Omental fat pad (tissue), 3 donors: ENCODE measurements at regions not wholly inside any gene's neighbourhood (a gene's known extent, or its start where the extent isn't known, plus 50 kb on each side); places are given as distances from the start of the nearest gene placed in this dataset.

ENCODE experiments used
- ATAC-seq: fragments of 150-250 bp; one replicate; pipeline ENCODE4 v1.9.1; 2016; ENCODE audit warnings: mild to moderate bottlenecking, moderate library complexity; ENCODE audit not compliant: low FRiP score
- DNase-seq: peaks from one replicate; pipeline ENCODE4 v3.0.0-alpha.2; 2019; ENCODE audit warnings: low spot score
- CTCF ChIP-seq, 3 donors: fragments of 450-650 bp; IDR thresholded peaks; one replicate each; pipeline ENCODE4 v1.5.1; 2016 to 2017; ENCODE audit warnings: antibody characterized with exemption in 3 of 3, mild to moderate bottlenecking in 3 of 3, moderate library complexity in 2 of 3

GRCh38 chr5:4630031-4630430 lies 510.1 kb upstream of the ADAMTS16 start:
- no peak for ATAC-seq
- no peak for DNase-seq
- TF ChIP-seq CTCF (IDR thresholded peaks at IDR 0.05) = no peak

- no peak for DNase-seq
- TF ChIP-seq CTCF (IDR thresholded peaks at IDR 0.05) = no peak
- no peak for ATAC-seq
Measured at GRCh38 chr5:4634342-4634741, 505.8 kb upstream of the ADAMTS16 start.

GRCh38 chr5:4636378-4636777 lies 503.8 kb upstream of the ADAMTS16 start:
- no peak for ATAC-seq
- no peak for DNase-seq
- no peak for TF ChIP-seq CTCF (IDR thresholded peaks at IDR 0.05)

- DNase-seq = no peak
- TF ChIP-seq CTCF (IDR thresholded peaks at IDR 0.05) = no peak
- no peak for ATAC-seq
Measured at GRCh38 chr5:4639946-4640345, 500.2 kb upstream of the ADAMTS16 start.

GRCh38 chr5:4640795-4641194 lies 499.3 kb upstream of the ADAMTS16 start:
- no peak for TF ChIP-seq CTCF (IDR thresholded peaks at IDR 0.05)
- no peak for DNase-seq
- no peak for ATAC-seq

- ATAC-seq = no peak
- TF ChIP-seq CTCF (IDR thresholded peaks at IDR 0.05) = no peak
- DNase-seq = no peak
Measured at GRCh38 chr5:4642525-4642924, 497.6 kb upstream of the ADAMTS16 start.

- ATAC-seq (no peak), DNase-seq (no peak)
- no peak for TF ChIP-seq CTCF (IDR thresholded peaks at IDR 0.05)
Measured at GRCh38 chr5:4643190-4643589, 496.9 kb upstream of the ADAMTS16 start.
